ENCODE measurements at regions not wholly inside any gene's neighbourhood (a gene's known extent, or its start where the extent isn't known, plus 50 kb on each side); places are given as distances from the start of the nearest gene placed in this dataset.

DNA sequence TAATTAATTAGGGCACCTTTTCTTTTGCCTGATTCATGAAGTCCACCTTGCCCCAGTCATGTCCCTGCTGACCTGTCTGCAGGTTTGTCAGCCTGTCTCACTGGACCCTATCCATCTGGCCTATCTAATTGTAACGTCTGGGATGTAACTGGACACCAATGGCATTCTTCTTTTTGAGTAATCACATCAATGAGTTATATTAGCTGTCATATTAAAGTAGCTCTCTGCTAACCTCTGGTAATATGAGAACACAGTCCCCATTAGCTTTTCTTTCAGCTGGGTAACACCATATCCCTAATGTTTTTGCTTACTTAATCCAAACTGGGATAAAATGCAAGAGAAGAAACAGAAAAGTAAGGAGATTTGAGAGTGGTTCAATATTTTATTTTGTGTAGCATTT, 166.2 kb upstream of the VEPH1 start:
- peak in 4 of 11 donors; percentile 1 to 22 (median 3) for DNase-seq (ENCODE audit: extremely low read depth in 1 of 11, low read depth in 9 of 11, low spot score in 4 of 11)

- no peak for DNase-seq (ENCODE audit: extremely low read depth in 1 of 11, low read depth in 9 of 11, low spot score in 4 of 11)
Observed at GRCh38 chr3:157667493-157667892, 164.3 kb upstream of the VEPH1 start.

DNA sequence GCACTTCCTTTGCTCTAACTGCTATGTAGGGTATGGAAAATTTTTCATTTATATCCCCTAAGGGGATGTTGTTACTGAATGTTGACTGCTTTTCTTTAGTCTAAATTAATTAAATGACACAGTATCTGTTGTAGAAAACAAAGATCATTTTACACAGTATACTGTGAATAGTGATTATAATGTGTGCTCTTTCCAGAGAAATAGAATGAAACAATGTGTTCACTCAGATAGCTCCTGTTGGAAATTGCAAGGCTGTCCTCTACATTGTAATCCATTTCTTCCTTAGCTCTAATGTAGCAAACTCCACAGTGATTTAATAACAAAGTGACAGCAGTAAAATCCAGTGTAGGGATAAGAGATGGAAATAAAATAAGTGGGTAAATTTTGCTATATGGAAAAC, 159.0 kb upstream of the VEPH1 start:
- no peak for DNase-seq (ENCODE audit: extremely low read depth in 1 of 11, low read depth in 9 of 11, low spot score in 4 of 11)

DNA sequence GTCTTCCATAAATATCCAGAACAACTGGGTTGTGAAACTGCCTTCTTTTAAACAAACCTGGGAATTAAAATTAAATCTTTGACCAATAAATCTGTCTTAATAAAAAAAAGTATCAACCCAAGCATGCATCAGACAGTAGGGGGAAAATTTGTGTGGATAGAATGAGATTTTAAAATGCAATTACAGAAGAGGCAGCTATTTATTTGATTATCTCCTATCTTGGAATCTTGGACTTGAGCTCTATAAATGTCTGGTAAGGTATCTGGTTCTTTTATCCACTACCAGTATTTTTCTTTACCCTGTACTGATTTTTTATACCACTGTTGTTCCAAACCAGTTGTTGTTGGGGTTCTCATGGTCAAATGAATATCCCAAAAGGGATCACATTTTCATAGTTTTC, 157.6 kb upstream of the VEPH1 start:
- no peak for DNase-seq (ENCODE audit: extremely low read depth in 1 of 11, low read depth in 9 of 11, low spot score in 4 of 11)

DNA sequence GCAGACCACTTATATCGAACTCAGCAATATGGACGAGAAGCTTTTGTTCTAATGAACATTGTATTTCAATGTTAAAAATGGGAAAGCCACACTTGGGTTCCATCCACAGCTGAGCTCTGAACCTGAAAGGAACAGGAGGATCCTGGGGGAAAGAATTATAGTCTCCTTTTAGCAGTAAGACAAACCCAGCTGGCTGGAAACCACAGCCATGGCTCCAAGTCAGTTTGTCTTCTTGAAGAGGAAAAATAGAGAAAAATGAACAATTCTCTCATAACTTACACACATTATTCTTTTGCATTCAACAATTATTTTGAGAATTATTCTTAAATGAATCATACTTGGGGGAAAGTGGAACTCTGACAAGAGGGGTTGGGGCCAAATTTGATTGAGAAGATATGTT, 149.2 kb upstream of the VEPH1 start:
- DNase-seq (ENCODE audit: extremely low read depth in 1 of 11, low read depth in 9 of 11, low spot score in 4 of 11) = no peak

GRCh38 chr3:157650699-157651098, 147.5 kb upstream of the VEPH1 start:
- no peak for DNase-seq (ENCODE audit: extremely low read depth in 1 of 11, low read depth in 9 of 11, low spot score in 4 of 11)

GRCh38 chr3:157650172-157650571, 147.0 kb upstream of the VEPH1 start:
- DNase-seq (ENCODE audit: extremely low read depth in 1 of 11, low read depth in 9 of 11, low spot score in 4 of 11) = no peak

GRCh38 chr3:157649511-157649910, 146.3 kb upstream of the VEPH1 start:
- no peak for DNase-seq (ENCODE audit: extremely low read depth in 1 of 11, low read depth in 9 of 11, low spot score in 4 of 11)

DNA sequence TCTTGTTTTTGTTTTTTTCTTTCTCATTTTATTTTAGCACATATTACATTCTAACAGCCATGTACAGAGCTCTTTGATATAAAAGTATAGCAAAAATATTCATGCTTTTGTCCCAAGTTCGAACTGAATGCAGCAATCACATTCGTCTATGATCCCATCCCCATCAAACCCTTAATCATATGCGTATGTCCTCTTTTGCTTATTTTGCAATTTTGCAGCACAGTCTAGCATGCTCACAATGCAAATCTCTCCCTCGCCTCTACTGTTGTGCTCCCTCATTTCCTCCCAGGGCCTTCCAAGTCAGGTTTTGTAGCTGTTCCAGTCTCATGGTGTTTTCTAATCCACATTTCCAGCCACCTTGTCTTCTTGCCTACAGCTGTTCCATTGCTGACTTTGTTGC, 144.6 kb upstream of the VEPH1 start:
- DNase-seq (ENCODE audit: extremely low read depth in 1 of 11, low read depth in 9 of 11, low spot score in 4 of 11) = no peak

GRCh38 chr3:157639756-157640426, 136.7 kb upstream of the VEPH1 start:
- DNase-seq (ENCODE audit: extremely low read depth in 1 of 11, low read depth in 9 of 11, low spot score in 4 of 11) = no peak

DNA sequence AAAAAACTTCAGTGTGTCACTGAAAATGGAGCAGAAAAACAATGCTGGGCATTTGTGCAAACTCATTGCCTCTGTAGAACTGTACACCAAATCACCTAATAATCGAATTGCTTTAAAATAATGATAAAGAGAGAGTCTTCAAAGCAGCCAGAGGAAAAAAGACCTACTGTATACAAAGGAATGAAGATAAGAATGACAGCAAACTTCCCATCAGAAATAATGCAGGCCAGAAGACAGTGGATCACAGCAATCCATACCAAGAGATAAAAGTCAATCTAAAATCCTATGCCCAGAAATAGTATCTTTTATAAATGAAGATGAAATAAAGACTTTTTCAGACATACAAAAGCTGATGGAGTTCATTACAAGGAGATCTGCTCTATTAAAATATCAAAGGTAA, 134.7 kb upstream of the VEPH1 start:
- no peak for DNase-seq (ENCODE audit: extremely low read depth in 1 of 11, low read depth in 9 of 11, low spot score in 4 of 11)

GRCh38 chr3:157633241-157633640, 130.0 kb upstream of the VEPH1 start:
- DNase-seq (ENCODE audit: extremely low read depth in 1 of 11, low read depth in 9 of 11, low spot score in 4 of 11) = no peak

DNA sequence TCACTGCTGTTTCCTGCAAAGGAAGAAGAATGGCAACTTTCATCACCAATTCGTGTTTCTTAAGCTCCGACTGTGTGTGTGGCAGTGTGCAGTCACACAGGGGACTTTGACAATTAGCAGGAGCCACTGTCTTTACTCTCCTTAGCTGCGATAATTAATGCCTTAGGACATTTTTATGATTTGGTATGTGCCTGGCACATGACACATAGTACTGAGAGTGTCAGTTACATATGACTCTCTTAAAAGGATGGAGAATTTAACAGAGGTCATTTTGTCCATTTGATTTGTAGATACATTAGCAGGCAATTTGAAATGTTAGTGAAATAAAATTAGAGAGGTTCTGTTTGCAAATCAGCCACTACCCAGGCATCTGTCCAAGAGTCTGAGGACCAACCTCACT, 128.9 kb upstream of the VEPH1 start:
- DNase-seq (ENCODE audit: extremely low read depth in 1 of 11, low read depth in 9 of 11, low spot score in 4 of 11) = no peak

- DNase-seq (ENCODE audit: extremely low read depth in 1 of 11, low read depth in 9 of 11, low spot score in 4 of 11) = peak in 3 of 11 donors; percentile 9 to 38 (median 14)
Observed at GRCh38 chr3:157631478-157631877, 128.3 kb upstream of the VEPH1 start.

DNA sequence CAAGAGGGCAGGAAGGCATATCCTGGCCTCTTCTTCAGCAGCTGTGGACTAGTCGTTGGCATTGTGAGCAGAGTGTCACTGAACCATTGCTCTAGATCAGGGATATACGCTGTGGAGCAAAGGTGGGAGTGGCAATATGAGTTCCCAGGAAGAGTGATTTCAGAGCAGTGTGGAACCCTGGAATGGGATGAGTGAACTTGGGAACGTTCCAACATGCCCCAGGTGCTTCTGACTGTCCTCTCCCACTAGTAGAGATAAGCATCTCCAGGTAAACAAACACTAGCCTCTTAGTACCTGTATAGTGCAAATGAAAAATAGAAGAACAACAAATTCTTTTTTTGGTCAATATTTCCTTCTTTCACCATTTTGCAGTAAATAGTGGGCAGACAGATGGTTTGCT, 123.6 kb upstream of the VEPH1 start:
- DNase-seq (ENCODE audit: extremely low read depth in 1 of 11, low read depth in 9 of 11, low spot score in 4 of 11) = no peak

DNA sequence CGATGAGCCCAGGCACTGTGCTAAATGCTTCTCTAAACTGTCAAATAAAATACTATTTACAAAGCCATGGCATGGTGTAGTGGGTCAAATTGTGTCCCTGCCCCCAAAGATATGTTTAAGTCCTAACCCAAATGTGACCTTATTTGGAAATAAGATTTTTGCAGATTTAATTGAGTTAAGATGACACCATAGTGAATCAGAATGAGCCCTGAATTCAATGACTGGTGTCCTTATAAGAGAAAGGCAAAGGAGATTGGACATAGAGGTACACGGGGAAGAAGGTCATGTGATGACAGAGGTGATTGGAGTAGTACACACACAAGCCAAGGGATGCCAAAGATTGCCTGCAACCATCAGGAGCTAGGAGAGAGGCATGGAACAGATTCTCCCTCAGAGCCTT, 121.6 kb upstream of the VEPH1 start:
- no peak for DNase-seq (ENCODE audit: extremely low read depth in 1 of 11, low read depth in 9 of 11, low spot score in 4 of 11)

GRCh38 chr3:157618886-157619285, 115.7 kb upstream of the VEPH1 start:
- DNase-seq (ENCODE audit: extremely low read depth in 1 of 11, low read depth in 9 of 11, low spot score in 4 of 11) = no peak

- peak in 8 of 11 donors; percentile 17 to 54 (median 34) for DNase-seq (ENCODE audit: extremely low read depth in 1 of 11, low read depth in 9 of 11, low spot score in 4 of 11)
Observed at GRCh38 chr3:157618075-157618760, 115.0 kb upstream of the VEPH1 start.

DNA sequence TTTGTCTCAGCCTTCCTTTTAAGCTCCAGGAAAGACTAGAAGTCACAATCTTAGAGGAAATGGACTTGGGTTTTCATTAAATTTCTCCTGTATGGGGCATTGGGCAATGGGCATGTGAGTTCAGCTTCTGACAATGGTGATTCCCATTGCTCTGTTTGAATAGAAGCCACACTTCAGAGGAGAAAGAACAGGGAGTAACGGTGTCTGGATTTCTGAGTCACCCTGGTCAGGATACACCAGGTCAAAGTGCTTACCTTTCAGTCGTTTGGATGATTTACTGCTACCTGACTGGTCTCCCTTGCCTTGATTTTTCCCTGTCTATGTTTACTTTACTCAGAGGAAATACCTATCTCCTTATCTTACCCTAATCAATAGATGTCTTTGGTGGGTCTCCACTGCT, 111.7 kb upstream of the VEPH1 start:
- no peak for DNase-seq (ENCODE audit: extremely low read depth in 1 of 11, low read depth in 9 of 11, low spot score in 4 of 11)

GRCh38 chr3:157611536-157612076, 108.4 kb upstream of the VEPH1 start:
- no peak for DNase-seq (ENCODE audit: extremely low read depth in 1 of 11, low read depth in 9 of 11, low spot score in 4 of 11)

Data from renal cortex interstitium (tissue), 11 donors.